WTC11 (cell line): ENCODE measurements at regions not wholly inside any gene's neighbourhood (a gene's known extent, or its start where the extent isn't known, plus 50 kb on each side); places are given as distances from the start of the nearest gene placed in this dataset.

Source experiments
- FOXJ3 ChIP-seq: sonication (generic); formaldehyde crosslinking; IDR thresholded peaks from 2 replicates; pipeline ENCODE4 v1.9.0; 2021; ENCODE audit warnings: missing genetic modification reagents, mild to moderate bottlenecking, borderline replicate concordance
- TF ChIP-seq, protein P1 (sequence below): fragments of 250-450 bp; sonication (Bioruptor Pico); conservative IDR thresholded peaks from 2 replicates; pipeline ENCODE4 v1.9.0; 2021; ENCODE audit warnings: mild to moderate bottlenecking
- TF ChIP-seq, protein P2 (sequence below): sonication (generic); formaldehyde crosslinking; IDR thresholded peaks from 2 replicates; pipeline ENCODE4 v1.8.0; 2022; ENCODE audit warnings: mild to moderate bottlenecking, missing genetic modification reagents
- TF ChIP-seq, protein P3 (sequence below): fragments of 200-600 bp; IDR thresholded peaks from 2 replicates; pipeline ENCODE4 v1.8.0; 2022; ENCODE audit warnings: antibody characterized with exemption

DNA sequence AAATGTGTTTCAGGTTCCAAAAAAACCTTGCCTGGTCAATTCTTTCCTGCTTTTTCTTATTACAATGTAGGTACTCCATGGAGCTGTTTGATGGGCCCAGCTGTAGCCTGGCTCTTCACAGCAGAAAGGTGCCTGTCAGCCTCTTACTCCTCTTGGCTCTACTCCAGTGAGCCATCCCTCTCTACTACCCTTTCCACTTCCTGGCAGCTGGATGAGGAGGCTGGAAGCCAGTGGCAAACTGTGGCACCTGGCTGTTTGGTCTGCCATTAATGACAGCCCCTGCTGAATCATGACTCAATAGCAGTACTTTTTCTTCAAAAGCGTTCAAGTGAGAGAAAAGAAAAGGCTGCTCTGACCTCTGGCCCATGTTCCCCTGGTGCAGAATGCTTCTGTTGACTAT is 618.1 kb downstream of the PYDC2 start:
- TF ChIP-seq FOXJ3 (CRISPR knock-in tag), result no peak
- TF ChIP-seq, protein P1, sequence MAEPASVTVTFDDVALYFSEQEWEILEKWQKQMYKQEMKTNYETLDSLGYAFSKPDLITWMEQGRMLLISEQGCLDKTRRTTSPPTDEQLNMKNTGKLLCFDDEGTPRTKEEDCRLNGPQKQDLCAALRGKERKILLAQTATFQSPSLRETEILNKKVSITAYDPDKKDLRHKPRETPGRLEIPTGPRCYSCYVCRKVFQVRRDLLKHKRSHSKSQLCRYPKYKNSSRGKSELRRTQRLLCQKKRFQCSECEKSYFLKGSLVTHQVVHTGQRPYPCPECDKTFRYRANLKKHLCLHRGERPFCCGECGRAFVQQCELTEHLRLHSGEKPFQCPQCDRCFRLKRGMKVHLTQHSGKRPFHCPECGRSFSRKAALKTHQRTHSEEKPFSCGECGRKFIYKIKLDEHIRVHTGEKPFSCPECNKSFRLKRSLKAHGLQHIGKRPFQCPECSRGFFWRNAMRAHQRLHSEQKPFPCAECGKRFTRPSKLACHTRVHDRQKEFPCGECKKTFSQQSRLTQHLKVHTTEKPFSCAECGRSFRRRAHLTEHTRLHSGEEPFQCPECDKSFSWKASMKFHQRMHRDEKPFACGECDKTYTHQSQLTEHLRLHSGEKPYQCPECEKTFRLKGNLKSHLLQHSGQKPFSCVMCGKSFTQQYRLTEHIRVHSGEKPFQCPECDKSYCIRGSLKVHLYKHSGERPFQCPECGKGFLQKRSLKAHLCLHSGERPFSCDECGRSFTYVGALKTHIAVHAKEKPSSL, result no peak
- TF ChIP-seq, protein P2, sequence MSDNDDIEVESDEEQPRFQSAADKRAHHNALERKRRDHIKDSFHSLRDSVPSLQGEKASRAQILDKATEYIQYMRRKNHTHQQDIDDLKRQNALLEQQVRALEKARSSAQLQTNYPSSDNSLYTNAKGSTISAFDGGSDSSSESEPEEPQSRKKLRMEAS (CRISPR knock-in tag), result no peak
- TF ChIP-seq, protein P3, sequence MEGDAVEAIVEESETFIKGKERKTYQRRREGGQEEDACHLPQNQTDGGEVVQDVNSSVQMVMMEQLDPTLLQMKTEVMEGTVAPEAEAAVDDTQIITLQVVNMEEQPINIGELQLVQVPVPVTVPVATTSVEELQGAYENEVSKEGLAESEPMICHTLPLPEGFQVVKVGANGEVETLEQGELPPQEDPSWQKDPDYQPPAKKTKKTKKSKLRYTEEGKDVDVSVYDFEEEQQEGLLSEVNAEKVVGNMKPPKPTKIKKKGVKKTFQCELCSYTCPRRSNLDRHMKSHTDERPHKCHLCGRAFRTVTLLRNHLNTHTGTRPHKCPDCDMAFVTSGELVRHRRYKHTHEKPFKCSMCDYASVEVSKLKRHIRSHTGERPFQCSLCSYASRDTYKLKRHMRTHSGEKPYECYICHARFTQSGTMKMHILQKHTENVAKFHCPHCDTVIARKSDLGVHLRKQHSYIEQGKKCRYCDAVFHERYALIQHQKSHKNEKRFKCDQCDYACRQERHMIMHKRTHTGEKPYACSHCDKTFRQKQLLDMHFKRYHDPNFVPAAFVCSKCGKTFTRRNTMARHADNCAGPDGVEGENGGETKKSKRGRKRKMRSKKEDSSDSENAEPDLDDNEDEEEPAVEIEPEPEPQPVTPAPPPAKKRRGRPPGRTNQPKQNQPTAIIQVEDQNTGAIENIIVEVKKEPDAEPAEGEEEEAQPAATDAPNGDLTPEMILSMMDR, result no peak
